ENCODE measurements at regions not wholly inside any gene's neighbourhood (a gene's known extent, or its start where the extent isn't known, plus 50 kb on each side); places are given as distances from the start of the nearest gene placed in this dataset.
"Not testable (repeated sequence)": the region's sequence is repeated elsewhere in the genome, so short reads cannot be mapped to it uniquely, and the experiment has no call there.

DNA sequence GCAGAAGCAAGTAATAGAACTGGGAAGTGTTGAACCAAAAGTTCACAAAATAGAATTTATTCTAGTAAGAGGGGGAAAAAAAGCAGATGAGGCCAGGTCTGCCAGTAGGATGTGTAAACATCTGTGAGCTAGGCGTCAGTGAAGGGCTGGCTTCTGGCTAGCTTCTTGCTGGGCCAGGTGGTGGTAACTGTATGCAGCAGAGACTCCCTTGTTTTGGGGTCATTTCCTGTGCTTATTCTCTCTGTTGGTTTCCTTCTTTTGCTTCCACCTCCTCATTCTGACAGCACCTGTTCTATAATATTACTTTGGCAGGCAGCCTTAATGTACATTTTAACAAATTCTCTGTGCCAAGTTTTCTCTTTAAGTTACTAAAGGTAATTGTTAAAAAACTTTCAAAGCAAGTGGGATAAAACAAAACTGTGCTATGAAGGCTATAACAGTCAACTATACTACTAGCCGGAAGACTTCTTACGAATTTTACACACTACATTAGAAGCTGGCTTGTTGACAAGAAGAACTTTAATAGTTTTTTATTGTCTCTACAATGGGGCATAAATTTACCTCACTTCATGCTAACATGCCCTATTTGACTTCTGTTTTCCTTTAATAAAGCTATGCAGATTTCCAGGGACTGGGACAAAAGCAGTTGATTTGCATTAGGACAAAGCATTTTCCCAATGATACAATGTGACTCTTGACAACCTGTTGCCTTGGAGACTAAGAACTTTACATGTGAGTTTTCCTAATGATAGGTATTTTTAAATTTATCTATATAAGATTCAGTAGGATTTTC, 318.8 kb upstream of the NAALADL2 start:
- no peak for DNase-seq (ENCODE audit: low read depth)

DNA sequence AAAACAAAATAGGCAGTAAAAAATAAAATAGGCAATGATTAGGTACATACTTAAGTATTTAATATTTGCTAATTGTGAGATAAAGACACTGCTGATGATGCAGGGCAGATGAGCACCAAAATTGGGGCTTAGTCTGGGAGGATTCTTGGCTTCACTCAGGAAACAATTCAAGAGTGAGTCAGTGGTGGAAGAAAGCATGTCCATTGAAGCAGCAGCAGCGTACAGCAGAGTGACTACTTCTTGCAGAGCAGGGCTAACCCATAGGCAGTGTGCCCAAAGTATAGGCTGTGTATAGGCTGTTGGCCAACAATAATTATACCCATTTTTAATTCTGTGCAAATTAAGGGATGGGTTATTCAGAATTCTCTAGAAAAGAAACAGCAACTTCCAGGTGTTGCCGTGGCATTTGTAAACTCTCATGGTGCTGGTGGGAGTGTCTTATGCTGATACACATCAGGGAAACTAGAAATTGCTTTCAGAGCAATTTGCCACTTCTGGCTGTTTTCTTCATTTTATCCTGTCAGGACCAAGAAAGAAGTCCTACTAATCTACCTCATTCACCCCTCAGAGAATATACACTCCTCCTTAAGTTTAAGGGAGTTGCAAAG, 317.3 kb upstream of the NAALADL2 start:
- DNase-seq (ENCODE audit: low read depth) = no peak

DNA sequence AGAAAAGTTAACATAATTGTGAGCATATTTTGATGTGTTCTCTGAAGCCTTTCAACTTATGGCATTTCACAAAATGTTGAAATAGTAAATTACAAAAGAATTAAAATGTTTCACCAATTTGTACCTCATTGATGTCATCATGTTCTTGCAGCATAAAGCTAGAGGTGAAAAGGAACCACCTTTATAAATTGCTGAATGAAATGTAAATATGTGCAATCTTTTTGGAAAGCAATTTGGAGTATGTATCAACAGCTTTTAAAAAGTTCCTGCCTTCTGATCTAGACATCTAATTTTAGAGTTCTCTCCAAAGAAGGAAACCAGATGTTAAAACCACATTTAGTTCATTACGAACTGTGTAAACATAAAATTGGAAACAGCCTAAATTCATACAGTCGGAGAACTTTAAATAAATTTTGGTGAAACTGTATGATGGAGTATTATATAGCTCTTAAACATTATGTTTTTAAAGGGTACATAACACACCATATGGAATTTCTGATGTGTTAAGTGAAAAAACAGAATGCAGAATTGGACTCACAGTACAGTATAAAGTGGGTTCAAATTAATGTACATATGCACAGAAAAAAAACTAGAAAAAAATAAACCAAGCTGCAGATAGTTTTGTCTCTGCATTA, 311.2 kb upstream of the NAALADL2 start:
- no peak for DNase-seq (ENCODE audit: low read depth)

DNA sequence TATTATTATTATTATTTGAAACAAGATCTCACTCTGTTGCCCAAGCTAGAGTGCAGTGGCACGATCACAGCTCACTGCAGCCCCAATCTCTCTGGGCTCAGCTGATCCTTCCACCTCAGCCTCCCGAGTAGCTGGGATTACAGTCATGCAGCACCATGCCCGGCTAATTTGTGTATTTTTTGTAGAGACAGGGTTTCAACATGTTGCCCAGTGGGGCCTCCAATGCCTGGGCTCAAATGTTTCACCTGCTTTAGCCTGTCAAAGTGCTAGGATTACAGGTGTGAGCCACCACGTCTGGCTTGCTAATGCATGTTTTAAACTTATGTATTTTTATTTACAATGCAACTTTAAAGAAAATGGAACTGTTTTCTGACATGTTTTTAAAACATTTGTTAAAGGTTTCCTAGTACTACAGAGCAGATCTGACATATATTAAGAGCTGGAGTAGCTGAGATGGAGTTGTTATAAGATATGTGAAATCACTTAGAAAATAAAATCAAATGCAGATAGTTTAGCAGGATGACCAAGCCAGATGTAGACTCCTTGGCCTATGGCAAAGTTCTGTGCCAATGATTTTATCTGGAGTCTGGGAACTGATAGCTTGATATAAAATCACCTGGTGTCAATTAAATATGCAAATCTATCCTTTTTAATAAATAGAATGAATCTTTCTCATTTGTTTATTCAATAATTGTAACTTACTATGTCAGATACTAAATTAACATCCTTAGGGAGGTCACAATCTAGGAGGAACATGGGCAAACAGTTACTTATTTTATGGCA, 310.1 kb upstream of the NAALADL2 start:
- DNase-seq (ENCODE audit: low read depth) = no peak

DNA sequence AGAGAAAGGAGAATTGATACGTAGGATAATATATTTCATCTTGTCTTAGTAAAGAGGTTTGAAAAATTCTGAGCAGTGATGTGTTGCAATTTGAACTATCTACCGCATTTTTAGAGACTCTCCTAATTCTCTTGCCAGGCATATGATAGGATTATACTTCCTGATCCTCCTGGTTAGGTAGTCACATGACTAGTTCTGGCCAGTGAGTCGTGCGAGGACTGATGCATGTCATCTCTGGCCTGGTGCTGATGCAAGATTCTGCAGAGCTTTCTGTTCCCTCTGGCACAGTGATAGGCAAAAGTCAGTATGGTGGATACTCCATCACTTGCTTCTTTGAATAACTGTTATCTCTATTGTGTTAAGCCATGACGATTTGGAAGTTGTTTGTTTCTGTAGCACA, 277.6 kb upstream of the NAALADL2 start:
- DNase-seq (ENCODE audit: low read depth) = no peak

DNA sequence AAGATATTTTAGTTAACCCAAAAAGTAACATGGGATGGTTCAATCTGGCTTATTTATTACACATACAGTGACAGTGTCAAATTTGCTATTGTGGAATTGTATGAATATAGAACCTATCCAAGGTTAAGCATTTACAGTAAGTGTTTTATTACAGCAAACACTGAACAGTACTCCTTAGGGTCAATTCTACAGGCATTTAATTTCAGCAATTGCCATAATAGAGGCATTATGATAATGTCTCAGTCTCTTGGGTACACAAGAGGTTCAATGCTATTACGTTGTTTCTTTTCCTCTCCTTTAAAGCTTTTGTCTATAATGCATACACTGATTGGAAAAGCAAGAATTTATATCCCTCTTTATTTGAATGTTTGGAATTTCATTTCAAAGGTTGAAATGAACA, 275.7 kb upstream of the NAALADL2 start:
- no peak for DNase-seq (ENCODE audit: low read depth)

DNA sequence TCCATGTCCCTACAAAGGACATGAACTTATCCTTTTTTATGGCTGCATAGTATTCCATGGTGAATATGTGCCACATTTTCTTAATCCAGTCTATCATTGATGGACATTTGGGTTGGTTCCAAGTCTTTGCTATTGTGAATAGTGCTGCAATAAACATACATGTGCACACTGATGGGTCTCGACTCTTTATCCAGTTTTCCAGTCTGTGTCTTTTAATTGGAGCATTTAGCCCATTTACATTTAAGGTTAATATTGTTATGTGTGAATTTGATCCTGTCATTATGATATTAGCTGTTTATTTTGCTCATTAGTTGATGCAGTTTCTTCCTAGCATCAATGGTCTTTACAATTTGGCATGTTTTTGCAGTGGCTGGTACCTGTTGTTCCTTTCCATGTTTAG, 272.0 kb upstream of the NAALADL2 start:
- DNase-seq (ENCODE audit: low read depth) = not testable (repeated sequence)

DNA sequence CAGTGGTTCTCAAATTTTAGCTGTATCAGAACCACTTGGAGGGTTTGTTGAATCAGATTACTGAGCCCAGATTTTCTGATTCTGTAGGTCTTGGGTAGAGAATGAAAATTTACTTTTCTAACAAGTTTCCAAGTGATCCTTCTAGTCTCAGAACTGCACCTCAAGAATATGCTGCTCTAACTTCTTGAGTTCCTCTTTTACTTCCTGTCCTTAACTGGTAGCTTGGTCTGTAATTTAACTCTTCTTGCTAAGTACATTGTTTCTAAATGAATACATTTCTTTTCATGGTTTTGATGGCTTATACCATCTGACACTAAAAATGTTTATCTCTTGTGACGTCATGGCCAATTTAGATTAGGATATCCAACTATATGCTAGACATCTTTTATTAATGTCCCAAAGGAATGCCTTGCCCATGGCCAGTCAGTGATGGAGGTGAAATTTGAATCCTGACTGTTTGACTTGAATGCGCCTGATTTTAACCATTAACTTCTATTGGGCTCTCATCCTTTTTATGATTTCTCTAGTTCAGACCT, 262.6 kb upstream of the NAALADL2 start:
- no peak for DNase-seq (ENCODE audit: low read depth)

DNA sequence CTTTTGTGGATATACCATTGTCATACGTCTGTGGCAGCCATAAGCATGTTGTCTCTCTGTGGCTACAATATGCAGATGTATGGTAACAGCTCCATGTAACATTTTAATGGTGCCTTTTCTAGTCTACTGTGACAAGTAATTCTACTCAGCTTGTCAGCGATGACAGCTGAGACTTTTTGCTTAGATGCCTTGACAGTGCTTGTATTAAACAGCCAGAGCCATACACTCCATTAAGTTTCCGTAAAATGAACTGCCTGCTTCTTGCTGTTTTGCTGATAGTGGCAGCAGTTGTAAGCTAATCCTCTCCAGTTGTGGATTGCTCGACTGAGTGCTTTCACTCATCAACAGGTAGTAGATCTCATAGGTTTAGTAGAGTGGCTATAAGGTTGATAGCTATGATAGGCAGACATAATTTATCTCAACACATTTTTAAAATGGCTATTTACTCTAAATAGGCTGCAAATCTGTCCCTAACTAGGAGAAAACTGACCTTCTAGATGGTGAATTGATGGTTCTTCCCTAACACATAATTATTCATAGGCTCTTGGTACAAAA, 260.2 kb upstream of the NAALADL2 start:
- DNase-seq (ENCODE audit: low read depth) = no peak

DNA sequence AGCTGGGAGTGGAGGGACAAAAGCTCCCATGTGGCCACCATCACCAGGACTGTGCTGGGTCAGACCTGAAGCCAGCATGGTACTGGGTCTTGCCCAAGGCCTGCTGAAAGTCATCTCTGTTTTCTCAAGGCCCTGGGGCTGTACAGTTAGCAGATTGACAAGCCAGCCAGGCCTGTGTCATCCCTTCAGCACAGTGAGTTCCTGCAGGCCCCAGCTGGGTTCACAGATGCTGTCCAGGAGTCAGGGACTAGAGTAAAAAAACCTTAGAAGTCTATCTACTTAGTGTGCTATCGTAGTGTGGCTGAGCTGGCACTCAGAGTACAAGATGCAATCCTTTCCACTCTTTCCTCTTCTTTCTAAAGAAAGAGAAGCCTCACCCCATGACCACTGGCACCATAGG, 246.0 kb upstream of the NAALADL2 start:
- no peak for DNase-seq (ENCODE audit: low read depth)

DNA sequence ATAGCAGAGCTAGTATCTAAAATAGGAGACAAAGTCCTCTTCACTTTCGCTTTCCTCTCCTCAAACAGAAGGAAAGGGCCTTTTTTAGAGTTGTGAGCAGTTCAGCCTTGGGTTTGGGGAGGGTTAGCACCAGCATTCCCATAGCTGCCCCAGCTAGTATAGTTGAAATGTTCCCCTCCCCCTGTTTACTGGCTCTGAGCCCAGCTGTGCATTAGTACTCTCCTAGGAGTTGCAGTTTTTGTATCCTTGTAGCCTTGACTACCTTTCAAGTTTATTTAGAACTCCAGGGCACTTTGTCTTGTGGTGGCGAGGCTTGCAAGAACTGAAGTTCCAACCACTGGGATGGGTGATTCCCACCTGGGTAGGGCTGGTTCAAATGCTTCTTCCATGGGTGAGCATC, 245.1 kb upstream of the NAALADL2 start:
- no peak for DNase-seq (ENCODE audit: low read depth)

DNA sequence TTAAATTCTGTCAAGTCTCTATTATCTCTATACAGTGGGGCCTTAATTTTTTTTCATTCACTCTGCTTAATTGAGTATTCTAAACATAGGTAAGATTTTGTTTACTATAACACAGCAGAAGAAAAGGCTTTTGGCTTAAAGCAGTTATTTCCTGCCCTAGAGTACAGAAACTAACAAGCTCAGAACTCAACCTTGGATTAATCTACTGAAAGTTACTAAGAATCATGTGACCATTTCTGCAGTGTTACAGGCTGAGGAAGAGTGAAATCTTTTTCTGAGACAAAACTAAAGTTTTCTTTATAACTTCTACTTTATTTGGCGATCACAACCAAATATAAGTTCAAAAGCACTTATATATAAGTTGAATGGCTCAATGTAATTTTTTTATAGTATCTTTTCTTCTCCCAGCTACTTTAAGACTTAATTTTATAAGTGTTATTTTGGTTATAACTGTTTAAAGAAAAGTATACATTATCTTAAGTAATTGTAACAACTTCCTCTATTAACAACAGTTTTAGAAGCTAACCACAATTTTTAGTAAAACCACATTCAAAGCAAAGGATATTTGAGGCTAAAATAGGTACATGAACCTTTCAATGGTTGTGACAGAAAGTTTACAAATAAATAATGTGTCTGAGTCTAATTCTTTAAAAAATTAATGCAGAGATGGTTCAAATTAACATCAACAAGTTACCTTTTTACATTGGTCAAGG, 240.6 kb upstream of the NAALADL2 start:
- no peak for DNase-seq (ENCODE audit: low read depth)

DNA sequence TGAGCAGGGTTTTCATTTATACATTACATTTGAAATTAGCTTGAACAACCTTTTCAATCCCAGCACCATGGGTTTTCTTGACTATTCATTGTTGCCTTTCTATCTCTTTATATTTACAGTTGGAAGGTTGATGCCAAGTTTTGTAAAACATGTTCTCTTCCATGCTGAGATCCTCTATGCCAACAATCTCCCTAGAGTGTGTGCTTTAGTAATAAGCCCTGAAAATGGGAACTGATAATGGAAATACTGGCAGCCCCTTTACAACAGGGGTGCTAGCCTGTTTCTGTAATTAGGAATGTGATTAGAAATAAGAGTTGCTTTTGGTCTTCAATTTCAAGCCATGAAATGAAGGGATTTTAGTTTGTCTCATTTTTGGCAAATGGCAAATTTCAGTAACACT, 239.9 kb upstream of the NAALADL2 start:
- no peak for DNase-seq (ENCODE audit: low read depth)

DNA sequence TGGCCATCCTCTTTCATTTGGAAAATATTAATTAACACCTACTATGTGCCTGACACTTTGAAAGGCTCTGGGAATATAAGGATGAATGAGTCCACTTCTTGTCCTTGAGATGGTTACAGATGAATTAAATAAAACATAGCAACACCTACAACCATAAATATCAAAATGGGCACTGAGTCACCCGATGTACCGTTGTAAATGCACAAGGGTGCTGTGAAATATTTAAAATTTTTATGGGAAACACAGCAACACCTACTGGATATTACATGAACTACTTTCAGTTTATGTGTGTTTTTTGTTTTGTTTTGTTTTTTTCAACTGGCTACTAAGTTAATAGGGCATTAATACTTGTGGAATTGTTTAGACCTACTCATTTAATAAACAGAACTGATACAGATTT, 239.0 kb upstream of the NAALADL2 start:
- no peak for DNase-seq (ENCODE audit: low read depth)

DNA sequence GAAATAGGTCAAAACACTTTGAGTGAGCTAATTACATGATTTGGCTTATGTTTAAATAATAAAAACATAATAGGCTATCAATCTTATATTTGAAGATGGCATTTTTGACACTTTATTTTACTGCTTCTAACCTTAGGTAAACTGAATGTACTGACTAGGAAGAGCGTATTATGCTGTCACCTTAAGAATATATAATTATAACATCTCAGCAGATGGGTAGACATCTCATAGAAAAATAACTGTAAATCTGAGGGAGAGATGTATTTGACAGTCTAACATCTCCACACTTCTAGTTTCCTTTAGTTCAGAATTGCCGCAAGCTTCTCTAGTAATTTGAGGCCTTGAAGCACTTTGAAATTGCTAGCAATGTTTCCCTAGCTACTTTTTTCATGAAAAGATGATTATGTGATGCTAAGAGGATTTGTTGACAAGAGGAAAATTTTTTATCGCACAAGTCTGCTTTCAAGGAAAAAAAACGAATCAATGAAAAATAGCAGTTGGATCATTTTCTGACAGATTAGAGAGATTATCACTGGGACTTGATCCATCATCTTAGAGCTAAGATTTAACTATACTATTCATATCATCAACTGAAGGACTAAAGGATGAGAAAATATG, 238.2 kb upstream of the NAALADL2 start:
- DNase-seq (ENCODE audit: low read depth) = no peak

DNA sequence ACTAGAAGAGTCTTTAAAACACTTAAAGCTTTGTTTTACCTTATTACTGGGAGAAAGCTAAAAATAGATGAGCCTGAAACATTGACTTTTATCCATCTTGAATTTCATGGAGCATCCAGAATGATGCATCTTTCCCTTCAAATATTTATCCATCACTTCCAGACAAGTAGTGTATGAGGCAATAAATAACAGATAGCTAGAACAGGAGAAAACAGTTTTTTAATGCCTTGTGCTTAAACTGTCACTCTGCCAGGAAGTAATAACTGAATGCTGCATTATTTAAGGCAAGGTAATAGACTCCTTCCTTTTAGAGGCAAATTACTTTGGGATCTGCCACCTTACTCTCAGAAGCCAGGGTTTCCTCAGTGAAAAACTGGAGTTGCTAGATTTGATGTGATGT, 225.8 kb upstream of the NAALADL2 start:
- no peak for DNase-seq (ENCODE audit: low read depth)

DNA sequence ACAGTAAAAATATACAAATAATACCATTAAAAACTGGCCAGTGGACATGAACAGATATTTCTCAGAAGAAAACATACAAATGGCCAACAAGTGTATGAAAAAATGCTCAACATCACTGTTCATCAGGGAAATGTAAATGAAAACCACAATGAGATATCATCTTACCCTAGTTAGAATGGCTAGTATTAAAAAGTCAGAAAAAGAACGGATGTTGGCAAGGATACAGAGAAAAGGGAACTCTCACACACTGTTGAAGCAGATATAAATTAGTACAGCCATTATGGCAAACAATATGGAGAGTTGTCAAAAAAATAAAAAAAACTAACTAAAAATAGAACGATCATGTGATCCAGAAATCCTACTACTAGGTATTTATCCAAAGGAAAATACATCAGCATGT, 222.7 kb upstream of the NAALADL2 start:
- no peak for DNase-seq (ENCODE audit: low read depth)

DNA sequence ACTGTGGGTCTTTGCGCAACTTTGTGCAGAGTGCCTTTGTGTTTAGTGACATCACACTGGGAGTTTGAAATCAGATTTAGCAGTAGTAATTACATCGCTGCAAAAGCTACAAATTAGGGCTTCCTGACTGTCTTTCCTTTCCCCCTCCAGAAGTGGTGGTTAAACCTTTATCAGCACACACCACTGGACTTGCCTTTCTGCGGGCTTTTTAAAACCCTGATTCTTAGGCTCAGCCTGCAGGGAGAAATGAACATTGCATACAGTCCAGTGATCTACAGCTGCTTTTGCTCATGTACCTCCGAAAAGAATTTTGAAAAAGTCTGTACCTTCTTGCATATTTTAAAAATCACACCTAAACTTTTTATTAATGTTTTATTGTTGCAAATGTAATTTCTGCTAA, 219.7 kb upstream of the NAALADL2 start:
- no peak for DNase-seq (ENCODE audit: low read depth)

DNA sequence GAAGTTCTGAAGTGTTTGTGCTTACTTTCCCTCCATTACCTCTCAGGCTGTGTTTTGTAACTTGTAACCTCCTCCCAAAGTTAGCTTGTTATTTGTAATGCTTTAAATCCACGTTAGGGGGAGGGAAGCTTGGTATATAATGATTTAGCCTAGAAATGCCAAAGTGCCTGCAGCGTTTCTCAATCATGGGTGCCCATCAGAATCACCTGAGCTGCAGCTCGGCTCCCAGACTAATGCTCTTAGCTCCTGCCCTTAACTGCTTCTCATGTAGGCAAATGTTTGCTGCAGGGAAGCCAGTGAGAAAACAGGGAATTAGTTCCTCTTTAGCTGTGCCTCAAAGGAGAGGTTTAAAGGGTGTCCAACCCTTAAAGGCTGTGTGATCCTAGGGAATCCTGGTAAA, 219.2 kb upstream of the NAALADL2 start:
- no peak for DNase-seq (ENCODE audit: low read depth)

DNA sequence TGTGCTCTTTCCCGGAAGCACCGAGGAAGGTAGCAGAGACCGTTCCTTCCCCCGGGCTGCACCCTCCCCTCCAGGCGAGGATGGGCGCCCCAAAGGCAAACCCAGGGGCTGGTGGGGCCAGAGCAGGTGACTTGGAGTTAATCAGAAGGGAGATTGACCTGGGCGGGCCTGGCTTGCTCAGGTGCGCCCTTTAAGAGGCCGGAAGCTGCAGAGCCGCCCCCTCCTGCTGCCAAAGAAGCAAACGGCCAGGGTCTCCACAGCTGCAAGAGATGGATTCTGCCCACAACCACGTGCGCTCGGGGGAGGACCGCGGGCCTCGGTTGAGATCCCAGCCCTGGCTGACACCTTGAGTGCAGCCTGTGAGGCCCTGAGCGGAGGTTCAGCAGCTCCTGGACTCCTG, 218.2 kb upstream of the NAALADL2 start:
- DNase-seq (ENCODE audit: low read depth) = no peak

DNA sequence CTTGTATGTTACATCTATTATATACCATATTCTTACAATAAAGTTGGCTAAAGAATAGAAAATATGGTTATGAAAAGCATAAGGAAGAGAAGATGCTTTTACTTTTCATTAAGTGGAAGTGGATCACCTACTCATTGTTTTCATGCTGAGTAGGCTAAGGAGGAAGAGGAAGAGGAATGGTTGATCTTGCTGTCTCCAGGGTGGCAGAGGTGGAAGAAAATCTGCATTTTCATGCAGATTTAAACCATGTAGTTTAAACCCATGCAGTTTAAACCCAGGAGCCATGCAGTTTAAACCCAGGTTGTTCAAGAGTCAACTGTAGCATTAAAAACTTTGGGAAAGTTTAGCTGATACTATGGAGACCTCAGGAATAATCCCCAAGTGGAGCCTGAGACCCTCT, 214.8 kb upstream of the NAALADL2 start:
- DNase-seq (ENCODE audit: low read depth) = no peak
